Activated T-helper 2 cell treated with anti-CD3 and anti-CD28 coated beads, Interferon-gamma antibody, Interleukin-2, Interleukin-4, amounts not matched to agents 10 μg/mL and 5 μg/mL and 100 μg/mL, durations not matched to agents 14 hours and 24 hours and 36 hours (primary cell): ENCODE measurements at regions not wholly inside any gene's neighbourhood (a gene's known extent, or its start where the extent isn't known, plus 50 kb on each side); places are given as distances from the start of the nearest gene placed in this dataset.

Experiments
- DNase-seq: peaks from one replicate; pipeline ENCODE4 v3.0.0; 2021; ENCODE audit warnings: low spot score
- H3K27ac Mint-ChIP-seq: one replicate; pipeline ENCODE4 v1.8.0; 2021; ENCODE audit warnings: mixed read lengths
- H3K27me3 Mint-ChIP-seq: one replicate; pipeline ENCODE4 v1.8.0; 2021; ENCODE audit warnings: low read depth, mixed read lengths
- H3K36me3 Mint-ChIP-seq: one replicate; pipeline ENCODE4 v1.8.0; 2021; ENCODE audit warnings: low read depth, mixed read lengths
- H3K4me1 Mint-ChIP-seq: one replicate; pipeline ENCODE4 v1.8.0; 2021; ENCODE audit warnings: low read depth, mixed read lengths
- H3K4me3 Mint-ChIP-seq: one replicate; pipeline ENCODE4 v1.8.0; 2021; ENCODE audit warnings: low read depth, mild to moderate bottlenecking, moderate library complexity, mixed read lengths
- H3K9me3 Mint-ChIP-seq: one replicate; pipeline ENCODE4 v1.8.0; 2021; ENCODE audit warnings: mixed read lengths
- intact Hi-C: fragments of 100-400 bp; cut with micrococcal nuclease; formaldehyde crosslinking; loops from one replicate; pipeline ENCODE4 v1.15.1; 2023

DNA sequence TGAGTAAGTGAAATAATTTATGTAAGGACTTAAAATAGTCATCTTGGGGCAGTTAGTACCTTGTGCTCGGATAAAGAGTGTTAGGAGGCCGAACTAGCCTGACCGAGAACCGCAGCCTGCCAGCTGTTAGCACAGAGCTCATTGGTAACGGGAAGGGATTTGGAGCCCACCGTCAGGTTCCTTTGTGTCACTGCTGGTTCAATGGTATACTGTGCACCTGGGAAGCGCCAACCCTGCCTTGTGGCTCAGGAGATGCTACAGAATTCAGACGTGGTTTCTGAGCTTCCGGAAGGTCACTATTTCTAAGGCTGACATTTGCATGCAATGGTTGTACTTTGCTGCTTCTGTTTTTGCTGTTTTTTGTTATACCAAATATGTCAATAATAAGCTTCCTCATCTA lies 403.5 kb downstream of the CADM1 start:
- no peaks in the 10 kb centered on the region for H3K27me3 Mint-ChIP-seq
- H3K36me3 Mint-ChIP-seq, result no peaks in the 10 kb centered on the region
- intact Hi-C loops, result no loop called here

GRCh38 chr11:115103921-115104320 lies 400.3 kb downstream of the CADM1 start:
- no peak for DNase-seq
- Mint-ChIP-seq H3K27ac (no peak overlapping the region), H3K9me3 (no peaks in the 10 kb centered on the region), H3K27me3 (no peaks in the 10 kb centered on the region), H3K4me1 (no peaks in the 10 kb centered on the region), H3K36me3 (no peaks in the 10 kb centered on the region), H3K4me3 (no peak overlapping the region)
- intact Hi-C loops, result no loop called here

More for the DNA sequence above, 403.5 kb downstream of the CADM1 start:
- Mint-ChIP-seq H3K27ac (no peak overlapping the region), H3K4me3 (no peak overlapping the region), H3K9me3 (no peaks in the 10 kb centered on the region), H3K4me1 (no peaks in the 10 kb centered on the region)
- DNase-seq, result no peak

DNA sequence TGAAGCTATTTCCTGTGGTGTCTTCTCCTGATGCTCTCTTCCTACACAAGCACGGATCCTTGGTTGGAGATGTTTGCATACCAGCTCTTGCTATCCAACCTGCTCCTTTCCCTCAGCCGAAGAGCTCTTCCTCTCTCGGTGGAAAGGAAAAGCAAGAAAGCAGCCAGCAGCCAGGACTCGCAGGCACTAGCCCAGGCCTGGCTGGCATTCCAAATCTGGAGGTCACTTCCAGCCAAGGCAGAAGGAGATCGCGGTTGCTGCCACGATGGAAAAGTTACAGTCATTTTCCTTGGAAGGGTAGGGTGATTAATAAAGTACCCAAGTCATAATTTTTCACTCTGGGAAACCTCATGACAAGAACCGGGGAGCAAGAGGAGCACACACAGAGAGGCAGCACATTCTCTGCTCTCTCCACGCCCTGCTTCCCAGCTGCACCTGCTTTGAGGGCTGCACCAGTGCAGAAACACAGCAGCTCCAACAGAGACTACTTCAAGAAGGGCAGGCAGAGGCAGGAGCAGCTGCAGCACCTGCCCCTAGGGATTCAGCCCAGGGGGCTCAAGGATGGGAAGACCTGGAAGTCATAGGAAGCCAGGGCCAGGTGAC lies 399.3 kb downstream of the CADM1 start:
- no peaks in the 10 kb centered on the region for H3K36me3 Mint-ChIP-seq
- H3K4me1 Mint-ChIP-seq, result no peaks in the 10 kb centered on the region
- no peak overlapping the region for H3K4me3 Mint-ChIP-seq
- intact Hi-C loops, result no loop called here
- H3K27me3 Mint-ChIP-seq, result no peaks in the 10 kb centered on the region
- no peaks in the 10 kb centered on the region for H3K9me3 Mint-ChIP-seq
- no peak overlapping the region for H3K27ac Mint-ChIP-seq
- DNase-seq, result no peak

GRCh38 chr11:115111066-115111465 lies 393.1 kb downstream of the CADM1 start:
- intact Hi-C loops, result no loop called here
- no peaks in the 10 kb centered on the region for H3K4me1 Mint-ChIP-seq
- H3K36me3 Mint-ChIP-seq, result no peaks in the 10 kb centered on the region
- no peaks in the 10 kb centered on the region for H3K9me3 Mint-ChIP-seq
- no peak for DNase-seq
- H3K27ac Mint-ChIP-seq, result no peak overlapping the region
- H3K4me3 Mint-ChIP-seq, result no peak overlapping the region
- H3K27me3 Mint-ChIP-seq, result peaks cover 2% of the 10 kb centered on the region

DNA sequence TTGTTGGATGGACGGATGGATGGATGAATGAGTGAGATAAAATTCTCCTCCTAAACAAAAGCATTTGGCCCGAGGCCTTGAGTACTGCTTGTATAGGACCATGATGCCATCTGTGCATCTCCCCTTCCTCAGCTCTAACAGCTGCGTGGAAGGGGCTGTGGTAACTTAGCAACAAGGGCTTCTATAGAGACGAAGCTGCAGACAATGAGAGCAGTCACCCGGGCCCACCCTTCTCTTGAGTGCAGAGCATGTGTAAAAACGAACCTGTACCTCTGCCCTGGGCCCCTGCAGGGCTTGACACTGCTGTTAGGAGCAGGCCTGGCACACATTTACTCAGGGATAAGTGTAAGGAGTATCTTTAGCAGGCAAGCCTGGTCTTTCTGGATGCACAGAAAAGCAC lies 391.5 kb downstream of the CADM1 start:
- Mint-ChIP-seq H3K36me3 (no peaks in the 10 kb centered on the region), H3K27me3 (peaks cover 2% of the 10 kb centered on the region), H3K9me3 (no peaks in the 10 kb centered on the region), H3K4me1 (no peaks in the 10 kb centered on the region), H3K27ac (no peak overlapping the region), H3K4me3 (no peak overlapping the region)
- DNase-seq, result no peak
- intact Hi-C loops, result no loop called here

DNA sequence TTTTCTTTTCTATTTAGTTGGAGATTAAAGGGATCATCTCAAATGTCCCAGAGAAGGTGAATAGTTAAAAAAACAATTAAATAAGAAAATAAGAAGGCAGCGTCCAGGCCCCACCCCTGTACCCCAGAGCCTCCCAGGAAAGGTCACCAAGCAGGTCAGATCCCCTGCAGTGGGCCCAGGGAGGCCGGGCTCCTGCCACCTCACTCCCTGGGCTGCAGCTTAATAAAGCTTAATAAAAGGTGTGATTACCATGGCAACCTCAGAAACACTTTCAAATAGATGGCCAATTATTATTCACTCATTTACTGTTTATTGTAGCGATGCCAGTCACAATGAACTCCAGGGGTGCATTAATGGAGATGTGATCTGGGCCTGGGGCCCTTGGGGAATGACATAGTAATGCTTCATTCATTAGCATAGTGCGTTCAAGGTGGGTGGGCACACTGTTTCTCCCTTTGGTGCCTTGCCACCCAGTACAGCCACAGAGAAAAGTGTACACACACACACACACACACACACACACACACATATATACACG lies 386.2 kb downstream of the CADM1 start:
- Mint-ChIP-seq H3K27me3 (peaks cover 2% of the 10 kb centered on the region), H3K4me3 (no peak overlapping the region), H3K27ac (no peak overlapping the region), H3K36me3 (no peaks in the 10 kb centered on the region), H3K9me3 (no peaks in the 10 kb centered on the region), H3K4me1 (no peaks in the 10 kb centered on the region)
- DNase-seq, result no peak
- intact Hi-C loops, result no loop called here

GRCh38 chr11:115119146-115119545 lies 385.1 kb downstream of the CADM1 start:
- Mint-ChIP-seq H3K4me3 (no peak overlapping the region), H3K27ac (no peak overlapping the region), H3K9me3 (no peaks in the 10 kb centered on the region), H3K36me3 (no peaks in the 10 kb centered on the region), H3K4me1 (no peaks in the 10 kb centered on the region), H3K27me3 (peaks cover 2% of the 10 kb centered on the region)
- no peak for DNase-seq
- intact Hi-C loops, result no loop called here
